GM12878 (cell line): ENCODE measurements at regions not wholly inside any gene's neighbourhood (a gene's known extent, or its start where the extent isn't known, plus 50 kb on each side); places are given as distances from the start of the nearest gene placed in this dataset.

ENCODE experiments used
- ATAC-seq: fragments of 200-7000 bp; cut with Tn5 transposase; 3 replicates; pipeline ENCODE4 v1.9.1; 2020; ENCODE audit warnings: mild to moderate bottlenecking, moderate library complexity
- BruUV-seq: library from RNA; stranded (reverse); fragments of 400-500 nt; replicated peaks from 2 replicates; lab custom pipeline; 2021; lab: Mats Ljungman, UMichigan
- CTCF ChIA-PET: fragments of 300-600 bp; sonication (Branson Sonifier 250); formaldehyde crosslinking; extraction: SDS; loops from one replicate; lab custom pipeline; 2021; ENCODE audit warnings: inconsistent platforms; lab: Yijun Ruan, JAX
- POLR2A ChIA-PET: fragments of 350-600 bp; formaldehyde crosslinking; extraction: SDS; loops from one replicate; lab custom pipeline; 2021; ENCODE audit warnings: inconsistent platforms; lab: Charles Lee
- RAD21 ChIA-PET: fragments of 300-600 bp; sonication (Branson Sonifier 250); formaldehyde crosslinking; loops from one replicate; lab custom pipeline; 2023; ENCODE audit warnings: antibody characterized with exemption; ENCODE audit not compliant: unreplicated experiment; lab: Charles Lee
- SMC1A ChIA-PET: fragments of 300-600 bp; sonication (Branson Sonifier 250); formaldehyde crosslinking; loops from one replicate; lab custom pipeline; 2023; ENCODE audit not compliant: unreplicated experiment, uncharacterized antibody; lab: Charles Lee
- DNase-seq: peaks from one replicate; pipeline ENCODE4 v3.0.0-alpha.2; 2011; ENCODE audit warnings: low read depth, low spot score
- FAIRE-seq: peaks from 3 replicates; lab custom pipeline; 2011; peaks lifted over from hg19 to GRCh38; lab: Jason Lieb, UNC
- H2AFZ ChIP-seq: 2 replicates; pipeline ENCODE4 v1.6.0; 2011; ENCODE audit warnings: low read depth, low read length, control low read depth; ENCODE audit not compliant: control insufficient read depth
- H3K27ac ChIP-seq: 2 replicates; pipeline ENCODE4 v1.5.1; 2011; ENCODE audit warnings: control low read depth; ENCODE audit not compliant: control insufficient read depth, insufficient read depth
- H3K27me3 ChIP-seq, 2 experiments: replicated peaks in 1 of 2; 2 replicates each; pipeline versions ENCODE4 v1.6.0 to v1.6.1; 2011; ENCODE audit warnings: low read length in 1 of 2; ENCODE audit not compliant: control insufficient read depth in 2 of 2, insufficient read depth in 2 of 2
- H3K36me3 ChIP-seq, 2 experiments: 2 replicates each; pipeline ENCODE4 v1.5.1; 2011; ENCODE audit warnings: low read length in 1 of 2; ENCODE audit not compliant: control insufficient read depth in 2 of 2, insufficient read depth in 2 of 2
- H3K4me1 ChIP-seq: 2 replicates; pipeline ENCODE4 v1.6.1; 2011; ENCODE audit warnings: mild to moderate bottlenecking, low read length, moderate library complexity, mixed read lengths; ENCODE audit not compliant: control insufficient read depth, insufficient read depth
- H3K4me2 ChIP-seq: 2 replicates; pipeline ENCODE4 v1.6.0; 2011; ENCODE audit warnings: control low read depth; ENCODE audit not compliant: control insufficient read depth, insufficient read depth
- H3K4me3 ChIP-seq: fragments of 200-600 bp; sonication (generic); 2 replicates; pipeline ENCODE4 v1.5.1; 2016
- H3K79me2 ChIP-seq: 2 replicates; pipeline ENCODE4 v1.6.0; 2011; ENCODE audit warnings: low read length; ENCODE audit not compliant: control insufficient read depth, insufficient read depth
- H3K9ac ChIP-seq: 2 replicates; pipeline ENCODE4 v1.8.0; 2011; ENCODE audit warnings: low read length, control low read depth, mixed read lengths; ENCODE audit not compliant: control insufficient read depth, insufficient read depth
- H3K9me3 ChIP-seq: replicated peaks from 3 replicates; pipeline ENCODE4 v1.5.1; 2011; ENCODE audit warnings: mild to moderate bottlenecking, low read length; ENCODE audit not compliant: control insufficient read depth, insufficient read depth
- H4K20me1 ChIP-seq: 2 replicates; pipeline ENCODE4 v1.6.0; 2011; ENCODE audit not compliant: control insufficient read depth, insufficient read depth
- BCLAF1 ChIP-seq: fragments of 450-650 bp; IDR thresholded peaks from 2 replicates; pipeline ENCODE4 v1.6.1; 2017; ENCODE audit warnings: antibody characterized with exemption, mild to moderate bottlenecking, moderate library complexity
- EP300 ChIP-seq, 2 experiments: fragments of 150-350 bp in 1 of 2; IDR thresholded peaks; 2 replicates each; pipeline ENCODE4 v1.6.1; 2011 to 2012; ENCODE audit warnings: low read depth in 2 of 2, low read length in 2 of 2, borderline replicate concordance in 1 of 2, improper control_type of control experiment in 1 of 2, inconsistent platforms in 1 of 2; ENCODE audit not compliant: control insufficient read depth in 1 of 2
- FOS ChIP-seq: IDR thresholded peaks from 3 replicates; pipeline ENCODE4 v1.6.1; 2011; ENCODE audit warnings: borderline replicate concordance; ENCODE audit not compliant: insufficient read length; ENCODE audit errors: extremely low read depth
- HCFC1 ChIP-seq: fragments of 150-350 bp; IDR thresholded peaks from 2 replicates; pipeline ENCODE4 v1.6.1; 2014; ENCODE audit warnings: low read length
- LARP7 ChIP-seq: fragments of 450-650 bp; IDR thresholded peaks from 2 replicates; pipeline ENCODE4 v1.6.1; 2017; ENCODE audit warnings: mild to moderate bottlenecking
- MYB ChIP-seq: fragments of 150-350 bp; IDR thresholded peaks from 2 replicates; pipeline ENCODE4 v1.6.1; 2014; ENCODE audit warnings: mild to moderate bottlenecking, low read depth, low read length, borderline replicate concordance
- NKRF ChIP-seq: fragments of 450-650 bp; conservative IDR thresholded peaks from 2 replicates; pipeline ENCODE4 v1.6.1; 2017; ENCODE audit warnings: mild to moderate bottlenecking, moderate library complexity
- POLR2AphosphoS5 ChIP-seq: IDR thresholded peaks from 2 replicates; pipeline ENCODE4 v1.6.1; 2011; ENCODE audit warnings: mild to moderate bottlenecking, low read length, inconsistent platforms
- RB1 ChIP-seq: fragments of 450-650 bp; formaldehyde crosslinking; IDR thresholded peaks from 2 replicates; pipeline ENCODE4 v1.6.1; 2017; ENCODE audit warnings: mild to moderate bottlenecking, borderline replicate concordance
- RUNX3 ChIP-seq: IDR thresholded peaks from 2 replicates; pipeline ENCODE4 v1.6.1; 2012; ENCODE audit warnings: low read length, inconsistent platforms
- SMARCA5 ChIP-seq: fragments of 450-650 bp; IDR thresholded peaks from 2 replicates; pipeline ENCODE4 v1.6.1; 2017; ENCODE audit warnings: mild to moderate bottlenecking
- WGBS: methylation state at CpG from one replicate; pipeline ENCODE4 v1.1.6; 2016; ENCODE audit warnings: low lambda C conversion rate; ENCODE audit not compliant: insufficient replicate concordance, insufficient coverage; ENCODE audit errors: missing lambda C conversion rate; 5-methylcytosine and 5-hydroxymethylcytosine counted together
- in situ Hi-C: fragments of 300-500 bp; cut with MboI; formaldehyde crosslinking; loops from 9 replicates; pipeline ENCODE4 v1.14.3; 2018; ENCODE audit warnings: mixed read lengths
- intact Hi-C: fragments of 100-400 bp; cut with micrococcal nuclease; formaldehyde crosslinking; loops from one replicate; pipeline ENCODE4 v1.14.2; 2022; ENCODE audit not compliant: unreplicated experiment

GRCh38 chr5:27503813-27504212 is 465.4 kb upstream of the CDH9 start:
- SMC1A ChIA-PET, result no interaction called here
- Histone ChIP-seq H3K4me3 (no peak overlapping the region), H4K20me1 (no peaks in the 10 kb centered on the region), H3K9me3 (no peaks in the 10 kb centered on the region), H3K36me3 (no peaks in the 10 kb centered on the region), H3K4me2 (no peak overlapping the region), H2AFZ (no peak overlapping the region), H3K4me1 (no peaks in the 10 kb centered on the region), H3K27me3 (no peaks in the 10 kb centered on the region), H3K79me2 (no peaks in the 10 kb centered on the region), H3K9ac (no peak overlapping the region), H3K27ac (no peak overlapping the region)
- no peak for DNase-seq
- in situ Hi-C loops, result no loop called here
- 0% methylated on average over 3 of the region's 3 CpGs for WGBS
- RAD21 ChIA-PET, result no interaction called here
- POLR2A ChIA-PET, result no interaction called here
- CTCF ChIA-PET, result no interaction called here
- FAIRE-seq, result no peak
- intact Hi-C loops, result no loop called here
- TF ChIP-seq BCLAF1, result no peak
- TF ChIP-seq EP300 (IDR thresholded peaks at IDR 0.05; ENCODE audit: borderline replicate concordance in 1 of 2, control insufficient read depth in 1 of 2, low read depth in 2 of 2, low read length in 2 of 2), result no peak
- TF ChIP-seq RUNX3, result no peak
- TF ChIP-seq FOS, result no peak
- ATAC-seq, result no peak
- no TSS peak for BruUV-seq

GRCh38 chr5:27502236-27502635 is 463.9 kb upstream of the CDH9 start:
- Histone ChIP-seq H4K20me1 (no peaks in the 10 kb centered on the region), H3K79me2 (no peaks in the 10 kb centered on the region), H3K4me2 (no peak overlapping the region), H3K27me3 (no peaks in the 10 kb centered on the region), H3K4me1 (no peaks in the 10 kb centered on the region), H3K36me3 (no peaks in the 10 kb centered on the region), H3K27ac (no peak overlapping the region), H2AFZ (no peak overlapping the region), H3K9me3 (no peaks in the 10 kb centered on the region), H3K4me3 (no peak overlapping the region), H3K9ac (no peak overlapping the region)
- no TSS peak for BruUV-seq
- SMC1A ChIA-PET, result no interaction called here
- DNase-seq (no peak), FAIRE-seq (no peak), ATAC-seq (no peak)
- in situ Hi-C loops, result no loop called here
- 29% methylated on average over 5 of the region's 5 CpGs for WGBS
- CTCF ChIA-PET, result no interaction called here
- POLR2A ChIA-PET, result no interaction called here
- intact Hi-C loops, result no loop called here
- RAD21 ChIA-PET, result no interaction called here
- TF ChIP-seq RB1 (no peak), MYB (no peak), LARP7 (no peak), NKRF (no peak), SMARCA5 (no peak), POLR2AphosphoS5 (no peak), HCFC1 (no peak), RUNX3 (no peak)
